GM23338 (cell line): ENCODE measurements at regions not wholly inside any gene's neighbourhood (a gene's known extent, or its start where the extent isn't known, plus 50 kb on each side); places are given as distances from the start of the nearest gene placed in this dataset.

Experiments used
- ATAC-seq: fragments of 200-7000 bp; cut with Tn5 transposase; 3 replicates; pipeline ENCODE4 v1.9.1; 2020
- DNase-seq: peaks from one replicate; pipeline ENCODE4 v3.0.0-alpha.2; 2015; ENCODE audit warnings: low spot score
- H2AFZ ChIP-seq: fragments of 200-600 bp; sonication (generic); 2 replicates; pipeline ENCODE4 v1.8.0; 2016; ENCODE audit warnings: antibody characterized with exemption, mild to moderate bottlenecking, moderate library complexity
- H3F3A ChIP-seq: fragments of 200-600 bp; sonication (generic); replicated peaks from 2 replicates; pipeline ENCODE4 v1.8.0; 2017; ENCODE audit warnings: antibody characterized with exemption, mixed run types, low read depth
- H3K27ac ChIP-seq: fragments of 200-600 bp; sonication (generic); 2 replicates; pipeline ENCODE4 v1.6.1; 2016; ENCODE audit warnings: low read depth
- H3K27me3 ChIP-seq: fragments of 200-600 bp; sonication (generic); 2 replicates; pipeline ENCODE4 v1.8.0; 2016; ENCODE audit warnings: mild to moderate bottlenecking, mixed run types, moderate library complexity; ENCODE audit not compliant: insufficient read depth
- H3K36me3 ChIP-seq: fragments of 200-600 bp; sonication (generic); 2 replicates; pipeline ENCODE4 v1.8.0; 2016; ENCODE audit warnings: mild to moderate bottlenecking; ENCODE audit not compliant: insufficient read depth
- H3K4me1 ChIP-seq: fragments of 200-600 bp; sonication (generic); 2 replicates; pipeline ENCODE4 v1.8.0; 2016; ENCODE audit warnings: mild to moderate bottlenecking, moderate library complexity; ENCODE audit not compliant: insufficient read depth
- H3K4me2 ChIP-seq: fragments of 200-600 bp; sonication (generic); 2 replicates; pipeline ENCODE4 v1.7.1; 2017; ENCODE audit warnings: mixed run types
- H3K4me3 ChIP-seq: fragments of 200-600 bp; sonication (generic); 2 replicates; pipeline ENCODE4 v1.6.1; 2016; ENCODE audit warnings: mixed run types
- H3K79me2 ChIP-seq: fragments of 200-600 bp; sonication (generic); replicated peaks from 2 replicates; pipeline ENCODE4 v1.8.0; 2017; ENCODE audit warnings: mild to moderate bottlenecking; ENCODE audit not compliant: insufficient read depth
- H3K9me2 ChIP-seq: fragments of 200-600 bp; sonication (generic); 2 replicates; pipeline ENCODE4 v1.8.0; 2017; ENCODE audit not compliant: insufficient read depth
- H4K20me1 ChIP-seq: fragments of 200-600 bp; sonication (generic); replicated peaks from 2 replicates; pipeline ENCODE4 v1.8.0; 2017; ENCODE audit warnings: mild to moderate bottlenecking; ENCODE audit not compliant: insufficient read depth
- H3K27ac Mint-ChIP-seq: 2 replicates; pipeline ENCODE4 v1.8.0; 2020; ENCODE audit warnings: inconsistent platforms, mild to moderate bottlenecking, moderate library complexity, mixed read lengths
- H3K27me3 Mint-ChIP-seq: 3 replicates; pipeline ENCODE4 v1.8.0; 2022; ENCODE audit warnings: low read depth, mild to moderate bottlenecking, moderate library complexity, mixed read lengths, inconsistent platforms; ENCODE audit not compliant: insufficient read depth, poor library complexity
- H3K36me3 Mint-ChIP-seq: 3 replicates; pipeline ENCODE4 v1.8.0; 2021; ENCODE audit warnings: low read depth, mild to moderate bottlenecking, inconsistent platforms, moderate library complexity, mixed read lengths
- H3K4me1 Mint-ChIP-seq: 3 replicates; pipeline ENCODE4 v1.8.0; 2020; ENCODE audit warnings: mild to moderate bottlenecking, inconsistent platforms, mixed read lengths
- H3K4me3 Mint-ChIP-seq: 3 replicates; pipeline ENCODE4 v1.8.0; 2021; ENCODE audit warnings: moderate library complexity, mild to moderate bottlenecking, inconsistent platforms, mixed read lengths
- H3K9me3 Mint-ChIP-seq: 3 replicates; pipeline ENCODE4 v1.8.0; 2020; ENCODE audit warnings: moderate library complexity, mild to moderate bottlenecking, inconsistent platforms, mixed read lengths
- CREB1 ChIP-seq: fragments of 250-450 bp; sonication (Bioruptor Pico); IDR thresholded peaks from 2 replicates; pipeline ENCODE4 v1.5.0; 2020; ENCODE audit warnings: low read depth, mild to moderate bottlenecking, moderate library complexity
- EZH2 ChIP-seq: fragments of 200-600 bp; sonication (generic); IDR thresholded peaks from one replicate; pipeline ENCODE4 v1.8.0; 2017; ENCODE audit warnings: antibody characterized with exemption, mild to moderate bottlenecking, low read depth; ENCODE audit not compliant: unreplicated experiment
- EZH2phosphoT487 ChIP-seq: fragments of 200-600 bp; sonication (generic); IDR thresholded peaks from one replicate; pipeline ENCODE4 v1.8.1; 2018; ENCODE audit warnings: antibody characterized with exemption; ENCODE audit not compliant: unreplicated experiment
- JUNB ChIP-seq: IDR thresholded peaks from one replicate; pipeline ENCODE4 v1.6.1; 2016; ENCODE audit warnings: antibody characterized with exemption; ENCODE audit not compliant: unreplicated experiment
- NANOG ChIP-seq: IDR thresholded peaks from 2 replicates; pipeline ENCODE4 v1.6.1; 2016; ENCODE audit warnings: antibody characterized with exemption, borderline replicate concordance
- POLR2AphosphoS5 ChIP-seq: IDR thresholded peaks from 2 replicates; pipeline ENCODE4 v1.6.1; 2016; ENCODE audit warnings: antibody characterized with exemption, low read depth
- STAT1 ChIP-seq: IDR thresholded peaks from one replicate; pipeline ENCODE4 v1.6.1; 2016; ENCODE audit warnings: antibody characterized with exemption; ENCODE audit not compliant: unreplicated experiment
- ZNF114 ChIP-seq: fragments of 250-450 bp; sonication (Bioruptor Pico); IDR thresholded peaks from 2 replicates; pipeline ENCODE4 v1.5.0; 2020; ENCODE audit warnings: mild to moderate bottlenecking, moderate library complexity
- ZNF331 ChIP-seq: fragments of 250-450 bp; sonication (Bioruptor Pico); IDR thresholded peaks from 2 replicates; pipeline ENCODE4 v1.5.0; 2020; ENCODE audit warnings: low read depth, mild to moderate bottlenecking, moderate library complexity
- TF ChIP-seq, protein P1 (sequence below), 2 experiments: fragments of 200-600 bp in 1 of 2; sonication (generic) in 1 of 2; conservative IDR thresholded peaks; 2 replicates each; pipeline versions ENCODE4 v1.5.1 to v1.6.1; 2016 to 2017; ENCODE audit warnings: antibody characterized with exemption in 2 of 2, low read depth in 2 of 2, mild to moderate bottlenecking in 2 of 2, moderate library complexity in 1 of 2
- TF ChIP-seq, protein P2 (sequence below): fragments of 250-450 bp; sonication (Bioruptor Pico); IDR thresholded peaks from 2 replicates; pipeline ENCODE4 v1.5.0; 2020; ENCODE audit warnings: mild to moderate bottlenecking, moderate library complexity
- TF ChIP-seq, protein P3 (sequence below): IDR thresholded peaks from 2 replicates; pipeline ENCODE4 v1.6.1; 2016; ENCODE audit warnings: antibody characterized with exemption
- TF ChIP-seq, protein P4 (sequence below): IDR thresholded peaks from one replicate; pipeline ENCODE4 v1.6.1; 2018; ENCODE audit warnings: antibody characterized with exemption; ENCODE audit not compliant: unreplicated experiment

DNA sequence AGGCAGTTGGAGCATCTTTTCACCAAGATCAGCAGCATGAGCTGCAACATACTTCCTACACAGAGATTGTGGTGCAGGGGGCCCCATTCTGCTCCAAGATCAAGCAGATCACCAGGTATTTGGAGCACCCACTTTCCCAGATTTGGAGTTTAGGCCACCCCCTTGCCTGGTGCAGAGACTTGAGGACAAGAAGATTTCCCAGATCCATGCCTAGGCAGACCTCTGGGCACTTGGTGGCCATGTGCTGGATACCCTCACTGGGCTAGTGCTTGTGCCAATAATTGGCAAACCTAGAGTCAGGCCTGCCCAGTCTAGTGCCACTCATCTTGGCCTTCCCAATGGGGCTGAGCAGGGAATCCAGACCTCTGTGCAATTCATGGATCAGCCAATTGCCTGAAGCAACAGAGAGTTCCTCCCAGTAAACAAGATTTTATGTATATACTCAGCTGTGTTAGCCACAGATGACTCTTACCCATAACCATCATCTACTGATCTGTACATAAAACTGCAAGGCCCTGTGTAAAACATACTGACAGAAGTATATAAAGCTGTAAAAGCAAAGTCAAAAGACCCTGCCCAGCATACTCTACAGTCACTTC is 228.4 kb upstream of the EMCN start:
- no peak overlapping the region for H3K4me3 ChIP-seq
- no peaks in the 10 kb centered on the region for H3F3A ChIP-seq
- no peaks in the 10 kb centered on the region for H4K20me1 ChIP-seq
- H3K27ac Mint-ChIP-seq: no peak overlapping the region
- no peak overlapping the region for H3K4me2 ChIP-seq
- H3K9me3 Mint-ChIP-seq: peaks cover 31% of the 10 kb centered on the region
- H3K9me2 ChIP-seq: no peaks in the 10 kb centered on the region
- peaks cover 6% of the 10 kb centered on the region for H3K27me3 Mint-ChIP-seq
- peaks cover 17% of the 10 kb centered on the region; the same call in 2 of the 3 replicates for H3K36me3 Mint-ChIP-seq
- no peak overlapping the region for H3K4me3 Mint-ChIP-seq
- no peak overlapping the region for H3K27ac ChIP-seq
- no peak for TF ChIP-seq CREB1 (CRISPR knock-in tag)
- TF ChIP-seq EZH2phosphoT487: no peak
- no peak for TF ChIP-seq JUNB
- no peak for TF ChIP-seq POLR2AphosphoS5
- TF ChIP-seq ZNF331 (CRISPR knock-in tag): no peak
- TF ChIP-seq, protein P1, sequence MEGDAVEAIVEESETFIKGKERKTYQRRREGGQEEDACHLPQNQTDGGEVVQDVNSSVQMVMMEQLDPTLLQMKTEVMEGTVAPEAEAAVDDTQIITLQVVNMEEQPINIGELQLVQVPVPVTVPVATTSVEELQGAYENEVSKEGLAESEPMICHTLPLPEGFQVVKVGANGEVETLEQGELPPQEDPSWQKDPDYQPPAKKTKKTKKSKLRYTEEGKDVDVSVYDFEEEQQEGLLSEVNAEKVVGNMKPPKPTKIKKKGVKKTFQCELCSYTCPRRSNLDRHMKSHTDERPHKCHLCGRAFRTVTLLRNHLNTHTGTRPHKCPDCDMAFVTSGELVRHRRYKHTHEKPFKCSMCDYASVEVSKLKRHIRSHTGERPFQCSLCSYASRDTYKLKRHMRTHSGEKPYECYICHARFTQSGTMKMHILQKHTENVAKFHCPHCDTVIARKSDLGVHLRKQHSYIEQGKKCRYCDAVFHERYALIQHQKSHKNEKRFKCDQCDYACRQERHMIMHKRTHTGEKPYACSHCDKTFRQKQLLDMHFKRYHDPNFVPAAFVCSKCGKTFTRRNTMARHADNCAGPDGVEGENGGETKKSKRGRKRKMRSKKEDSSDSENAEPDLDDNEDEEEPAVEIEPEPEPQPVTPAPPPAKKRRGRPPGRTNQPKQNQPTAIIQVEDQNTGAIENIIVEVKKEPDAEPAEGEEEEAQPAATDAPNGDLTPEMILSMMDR (conservative IDR thresholded peaks at IDR 0.05; ENCODE audit: low read depth in 2 of 2): no peak
- TF ChIP-seq, protein P2, sequence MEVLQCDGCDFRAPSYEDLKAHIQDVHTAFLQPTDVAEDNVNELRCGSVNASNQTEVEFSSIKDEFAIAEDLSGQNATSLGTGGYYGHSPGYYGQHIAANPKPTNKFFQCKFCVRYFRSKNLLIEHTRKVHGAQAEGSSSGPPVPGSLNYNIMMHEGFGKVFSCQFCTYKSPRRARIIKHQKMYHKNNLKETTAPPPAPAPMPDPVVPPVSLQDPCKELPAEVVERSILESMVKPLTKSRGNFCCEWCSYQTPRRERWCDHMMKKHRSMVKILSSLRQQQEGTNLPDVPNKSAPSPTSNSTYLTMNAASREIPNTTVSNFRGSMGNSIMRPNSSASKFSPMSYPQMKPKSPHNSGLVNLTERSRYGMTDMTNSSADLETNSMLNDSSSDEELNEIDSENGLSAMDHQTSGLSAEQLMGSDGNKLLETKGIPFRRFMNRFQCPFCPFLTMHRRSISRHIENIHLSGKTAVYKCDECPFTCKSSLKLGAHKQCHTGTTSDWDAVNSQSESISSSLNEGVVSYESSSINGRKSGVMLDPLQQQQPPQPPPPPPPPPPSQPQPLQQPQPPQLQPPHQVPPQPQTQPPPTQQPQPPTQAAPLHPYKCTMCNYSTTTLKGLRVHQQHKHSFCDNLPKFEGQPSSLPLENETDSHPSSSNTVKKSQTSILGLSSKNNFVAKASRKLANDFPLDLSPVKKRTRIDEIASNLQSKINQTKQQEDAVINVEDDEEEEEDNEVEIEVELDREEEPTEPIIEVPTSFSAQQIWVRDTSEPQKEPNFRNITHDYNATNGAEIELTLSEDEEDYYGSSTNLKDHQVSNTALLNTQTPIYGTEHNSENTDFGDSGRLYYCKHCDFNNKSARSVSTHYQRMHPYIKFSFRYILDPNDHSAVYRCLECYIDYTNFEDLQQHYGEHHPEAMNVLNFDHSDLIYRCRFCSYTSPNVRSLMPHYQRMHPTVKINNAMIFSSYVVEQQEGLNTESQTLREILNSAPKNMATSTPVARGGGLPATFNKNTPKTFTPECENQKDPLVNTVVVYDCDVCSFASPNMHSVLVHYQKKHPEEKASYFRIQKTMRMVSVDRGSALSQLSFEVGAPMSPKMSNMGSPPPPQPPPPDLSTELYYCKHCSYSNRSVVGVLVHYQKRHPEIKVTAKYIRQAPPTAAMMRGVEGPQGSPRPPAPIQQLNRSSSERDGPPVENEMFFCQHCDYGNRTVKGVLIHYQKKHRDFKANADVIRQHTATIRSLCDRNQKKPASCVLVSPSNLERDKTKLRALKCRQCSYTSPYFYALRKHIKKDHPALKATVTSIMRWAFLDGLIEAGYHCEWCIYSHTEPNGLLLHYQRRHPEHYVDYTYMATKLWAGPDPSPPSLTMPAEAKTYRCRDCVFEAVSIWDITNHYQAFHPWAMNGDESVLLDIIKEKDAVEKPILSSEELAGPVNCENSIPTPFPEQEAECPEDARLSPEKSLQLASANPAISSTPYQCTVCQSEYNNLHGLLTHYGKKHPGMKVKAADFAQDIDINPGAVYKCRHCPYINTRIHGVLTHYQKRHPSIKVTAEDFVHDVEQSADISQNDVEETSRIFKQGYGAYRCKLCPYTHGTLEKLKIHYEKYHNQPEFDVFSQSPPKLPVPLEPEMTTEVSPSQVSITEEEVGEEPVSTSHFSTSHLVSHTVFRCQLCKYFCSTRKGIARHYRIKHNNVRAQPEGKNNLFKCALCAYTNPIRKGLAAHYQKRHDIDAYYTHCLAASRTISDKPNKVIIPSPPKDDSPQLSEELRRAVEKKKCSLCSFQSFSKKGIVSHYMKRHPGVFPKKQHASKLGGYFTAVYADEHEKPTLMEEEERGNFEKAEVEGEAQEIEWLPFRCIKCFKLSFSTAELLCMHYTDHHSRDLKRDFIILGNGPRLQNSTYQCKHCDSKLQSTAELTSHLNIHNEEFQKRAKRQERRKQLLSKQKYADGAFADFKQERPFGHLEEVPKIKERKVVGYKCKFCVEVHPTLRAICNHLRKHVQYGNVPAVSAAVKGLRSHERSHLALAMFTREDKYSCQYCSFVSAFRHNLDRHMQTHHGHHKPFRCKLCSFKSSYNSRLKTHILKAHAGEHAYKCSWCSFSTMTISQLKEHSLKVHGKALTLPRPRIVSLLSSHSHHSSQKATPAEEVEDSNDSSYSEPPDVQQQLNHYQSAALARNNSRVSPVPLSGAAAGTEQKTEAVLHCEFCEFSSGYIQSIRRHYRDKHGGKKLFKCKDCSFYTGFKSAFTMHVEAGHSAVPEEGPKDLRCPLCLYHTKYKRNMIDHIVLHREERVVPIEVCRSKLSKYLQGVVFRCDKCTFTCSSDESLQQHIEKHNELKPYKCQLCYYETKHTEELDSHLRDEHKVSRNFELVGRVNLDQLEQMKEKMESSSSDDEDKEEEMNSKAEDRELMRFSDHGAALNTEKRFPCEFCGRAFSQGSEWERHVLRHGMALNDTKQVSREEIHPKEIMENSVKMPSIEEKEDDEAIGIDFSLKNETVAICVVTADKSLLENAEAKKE (CRISPR knock-in tag): no peak
- TF ChIP-seq, protein P3, sequence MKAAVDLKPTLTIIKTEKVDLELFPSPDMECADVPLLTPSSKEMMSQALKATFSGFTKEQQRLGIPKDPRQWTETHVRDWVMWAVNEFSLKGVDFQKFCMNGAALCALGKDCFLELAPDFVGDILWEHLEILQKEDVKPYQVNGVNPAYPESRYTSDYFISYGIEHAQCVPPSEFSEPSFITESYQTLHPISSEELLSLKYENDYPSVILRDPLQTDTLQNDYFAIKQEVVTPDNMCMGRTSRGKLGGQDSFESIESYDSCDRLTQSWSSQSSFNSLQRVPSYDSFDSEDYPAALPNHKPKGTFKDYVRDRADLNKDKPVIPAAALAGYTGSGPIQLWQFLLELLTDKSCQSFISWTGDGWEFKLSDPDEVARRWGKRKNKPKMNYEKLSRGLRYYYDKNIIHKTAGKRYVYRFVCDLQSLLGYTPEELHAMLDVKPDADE: no peak
- TF ChIP-seq, protein P4, sequence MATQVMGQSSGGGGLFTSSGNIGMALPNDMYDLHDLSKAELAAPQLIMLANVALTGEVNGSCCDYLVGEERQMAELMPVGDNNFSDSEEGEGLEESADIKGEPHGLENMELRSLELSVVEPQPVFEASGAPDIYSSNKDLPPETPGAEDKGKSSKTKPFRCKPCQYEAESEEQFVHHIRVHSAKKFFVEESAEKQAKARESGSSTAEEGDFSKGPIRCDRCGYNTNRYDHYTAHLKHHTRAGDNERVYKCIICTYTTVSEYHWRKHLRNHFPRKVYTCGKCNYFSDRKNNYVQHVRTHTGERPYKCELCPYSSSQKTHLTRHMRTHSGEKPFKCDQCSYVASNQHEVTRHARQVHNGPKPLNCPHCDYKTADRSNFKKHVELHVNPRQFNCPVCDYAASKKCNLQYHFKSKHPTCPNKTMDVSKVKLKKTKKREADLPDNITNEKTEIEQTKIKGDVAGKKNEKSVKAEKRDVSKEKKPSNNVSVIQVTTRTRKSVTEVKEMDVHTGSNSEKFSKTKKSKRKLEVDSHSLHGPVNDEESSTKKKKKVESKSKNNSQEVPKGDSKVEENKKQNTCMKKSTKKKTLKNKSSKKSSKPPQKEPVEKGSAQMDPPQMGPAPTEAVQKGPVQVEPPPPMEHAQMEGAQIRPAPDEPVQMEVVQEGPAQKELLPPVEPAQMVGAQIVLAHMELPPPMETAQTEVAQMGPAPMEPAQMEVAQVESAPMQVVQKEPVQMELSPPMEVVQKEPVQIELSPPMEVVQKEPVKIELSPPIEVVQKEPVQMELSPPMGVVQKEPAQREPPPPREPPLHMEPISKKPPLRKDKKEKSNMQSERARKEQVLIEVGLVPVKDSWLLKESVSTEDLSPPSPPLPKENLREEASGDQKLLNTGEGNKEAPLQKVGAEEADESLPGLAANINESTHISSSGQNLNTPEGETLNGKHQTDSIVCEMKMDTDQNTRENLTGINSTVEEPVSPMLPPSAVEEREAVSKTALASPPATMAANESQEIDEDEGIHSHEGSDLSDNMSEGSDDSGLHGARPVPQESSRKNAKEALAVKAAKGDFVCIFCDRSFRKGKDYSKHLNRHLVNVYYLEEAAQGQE: no peak
- TF ChIP-seq EZH2: no peak
- TF ChIP-seq ZNF114 (CRISPR knock-in tag): no peak
- no peak for TF ChIP-seq NANOG
- TF ChIP-seq STAT1: no peak
- H3K36me3 ChIP-seq: peaks cover 7% of the 10 kb centered on the region
- H3K4me1 ChIP-seq: no peaks in the 10 kb centered on the region
- ATAC-seq (no peak), DNase-seq (no peak)
- no peak overlapping the region for H2AFZ ChIP-seq
- no peaks in the 10 kb centered on the region for H3K79me2 ChIP-seq
- H3K4me1 Mint-ChIP-seq: no peaks in the 10 kb centered on the region
- H3K27me3 ChIP-seq: no peaks in the 10 kb centered on the region
